Neural progenitor cell (in vitro differentiated cells): ENCODE measurements at regions not wholly inside any gene's neighbourhood (a gene's known extent, or its start where the extent isn't known, plus 50 kb on each side); places are given as distances from the start of the nearest gene placed in this dataset.

Experiments
- CTCF ChIP-seq: fragments of 200-600 bp; sonication (generic); IDR thresholded peaks from 2 replicates; pipeline ENCODE4 v1.5.1; 2017; ENCODE audit warnings: antibody characterized with exemption, mild to moderate bottlenecking
- EZH2 ChIP-seq: fragments of 200-600 bp; sonication (generic); IDR thresholded peaks from 2 replicates; pipeline ENCODE4 v1.6.1; 2017; ENCODE audit warnings: antibody characterized with exemption, mild to moderate bottlenecking, moderate library complexity
- EZH2phosphoT487 ChIP-seq: fragments of 200-600 bp; sonication (generic); IDR thresholded peaks from 2 replicates; pipeline ENCODE4 v1.6.1; 2017; ENCODE audit warnings: antibody characterized with exemption

DNA sequence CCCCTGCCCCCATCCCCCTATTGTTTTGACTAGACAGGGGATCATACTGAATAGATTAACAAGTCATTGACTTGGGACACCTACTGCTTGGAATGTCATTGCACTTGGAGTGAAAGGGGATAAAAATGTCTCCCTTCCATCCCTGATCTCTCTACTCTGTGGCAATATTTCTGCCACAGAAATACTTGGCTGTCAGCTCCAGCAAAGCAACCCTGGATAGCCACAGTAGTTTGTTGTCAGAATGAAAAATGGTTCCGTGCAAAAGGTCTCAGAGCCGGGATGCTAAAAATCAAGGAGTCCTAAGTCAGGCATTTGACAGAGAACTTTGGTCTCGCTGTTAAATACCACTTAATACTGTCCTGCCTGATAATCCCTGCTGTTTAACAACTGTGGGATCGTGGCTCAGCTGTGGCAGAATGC lies 722.0 kb upstream of the SOX9 start:
- no peak for TF ChIP-seq CTCF
- TF ChIP-seq EZH2, result no peak
- TF ChIP-seq EZH2phosphoT487, result no peak
